GM11168 (cell line): ENCODE measurements at regions not wholly inside any gene's neighbourhood (a gene's known extent, or its start where the extent isn't known, plus 50 kb on each side); places are given as distances from the start of the nearest gene placed in this dataset.
"Not testable (repeated sequence)": the region's sequence is repeated elsewhere in the genome, so short reads cannot be mapped to it uniquely, and the experiment has no call there.

ENCODE experiments used
- in situ Hi-C: fragments of 300-500 bp; cut with MboI; formaldehyde crosslinking; loops from one replicate; pipeline ENCODE4 v1.12.0; 2022; ENCODE audit warnings: low sequenced_read_pairs; ENCODE audit not compliant: unreplicated experiment

DNA sequence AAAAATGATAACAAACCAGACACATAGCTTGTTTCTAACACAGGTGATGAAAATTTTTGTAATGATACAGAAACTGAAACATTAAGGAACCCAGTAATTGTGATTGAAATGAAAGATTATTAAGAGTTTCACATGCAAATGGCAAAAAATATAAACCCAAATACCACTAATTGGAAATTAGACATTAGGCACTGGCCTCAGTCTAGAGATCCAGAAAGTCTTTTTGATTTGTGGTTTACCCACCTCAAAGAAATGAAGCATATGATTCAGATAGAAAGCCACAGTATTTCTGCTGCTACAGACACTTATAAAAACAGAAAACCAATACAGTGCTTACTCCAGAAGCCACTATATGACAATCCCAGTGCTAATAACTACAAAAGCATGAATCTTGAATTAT, 83.7 kb upstream of the ZNF519 start:
- in situ Hi-C loops = not testable (repeated sequence)

DNA sequence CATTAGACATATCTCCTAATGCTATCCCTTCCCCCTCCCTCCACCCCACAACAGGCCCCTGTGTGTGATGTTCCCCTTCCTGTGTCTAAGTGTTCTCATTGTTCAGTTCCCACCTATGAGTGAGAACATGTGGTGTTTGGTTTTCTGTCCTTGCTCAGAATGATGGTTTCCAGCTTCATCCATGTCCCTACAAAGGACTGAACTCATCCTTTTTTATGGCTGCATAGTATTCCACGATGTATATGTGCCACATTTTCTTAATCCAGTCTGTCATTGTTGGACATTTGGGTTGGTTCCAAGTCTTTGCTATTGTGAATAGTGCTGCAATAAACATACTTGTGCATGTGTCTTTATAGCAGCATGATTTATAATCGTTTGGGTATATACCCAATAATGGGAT, 71.2 kb upstream of the ZNF519 start:
- in situ Hi-C loops = not testable (repeated sequence)

- in situ Hi-C loops = loop anchor here (25.0 kb wide), 1 partner anchor 196 kb away; no protein-coding TSS in a partner anchor
Measured at GRCh38 chr18:14190776-14191442, 58.7 kb upstream of the ZNF519 start.

- in situ Hi-C loops = loop anchor here (25.0 kb wide), 1 partner anchor 197 kb away; no protein-coding TSS in a partner anchor
Measured at GRCh38 chr18:14189858-14190257, 57.6 kb upstream of the ZNF519 start.

GRCh38 chr18:14188751-14189406, 56.6 kb upstream of the ZNF519 start:
- in situ Hi-C loops = loop anchor here (25.0 kb wide), 1 partner anchor 198 kb away; no protein-coding TSS in a partner anchor
